ENCODE measurements at regions not wholly inside any gene's neighbourhood (a gene's known extent, or its start where the extent isn't known, plus 50 kb on each side); places are given as distances from the start of the nearest gene placed in this dataset.

- H3F3A ChIP-seq (ENCODE audit: insufficient read depth, low read length, poor library complexity, severe bottlenecking), result no peaks in the 10 kb centered on the region
- H4K20me1 ChIP-seq (ENCODE audit: insufficient read depth), result no peaks in the 10 kb centered on the region
- H3K27me3 ChIP-seq (ENCODE audit: insufficient read depth, low read depth, low read length), result no peaks in the 10 kb centered on the region
- H3K4me2 ChIP-seq (ENCODE audit: low read length), result no peak overlapping the region
- no peak overlapping the region for H3K4me3 ChIP-seq (ENCODE audit: low read length)
- no peaks in the 10 kb centered on the region for H3K79me2 ChIP-seq (replicated peaks; ENCODE audit: insufficient read depth, low read length)
- H3K9me3 ChIP-seq (ENCODE audit: low read length), result no peaks in the 10 kb centered on the region
- H3K9ac ChIP-seq (ENCODE audit: low read length), result no peak overlapping the region
- no peak overlapping the region for H2AFZ ChIP-seq (ENCODE audit: low read depth, low read length)
- H3K9me2 ChIP-seq (ENCODE audit: insufficient read depth, low read length), result no peaks in the 10 kb centered on the region
- TF ChIP-seq CTCF (IDR thresholded peaks at IDR 0.05; ENCODE audit: poor library complexity, severe bottlenecking) (no peak), POLR2AphosphoS5 (IDR thresholded peaks at IDR 0.05) (no peak), EP300 (conservative IDR thresholded peaks at IDR 0.05; ENCODE audit: poor library complexity, severe bottlenecking) (no peak), SMC3 (conservative IDR thresholded peaks at IDR 0.05; ENCODE audit: poor library complexity) (no peak), MXI1 (conservative IDR thresholded peaks at IDR 0.05; ENCODE audit: poor library complexity, severe bottlenecking) (no peak), TAF1 (IDR thresholded peaks at IDR 0.05; ENCODE audit: low read depth) (no peak)
- TF ChIP-seq, protein P1, sequence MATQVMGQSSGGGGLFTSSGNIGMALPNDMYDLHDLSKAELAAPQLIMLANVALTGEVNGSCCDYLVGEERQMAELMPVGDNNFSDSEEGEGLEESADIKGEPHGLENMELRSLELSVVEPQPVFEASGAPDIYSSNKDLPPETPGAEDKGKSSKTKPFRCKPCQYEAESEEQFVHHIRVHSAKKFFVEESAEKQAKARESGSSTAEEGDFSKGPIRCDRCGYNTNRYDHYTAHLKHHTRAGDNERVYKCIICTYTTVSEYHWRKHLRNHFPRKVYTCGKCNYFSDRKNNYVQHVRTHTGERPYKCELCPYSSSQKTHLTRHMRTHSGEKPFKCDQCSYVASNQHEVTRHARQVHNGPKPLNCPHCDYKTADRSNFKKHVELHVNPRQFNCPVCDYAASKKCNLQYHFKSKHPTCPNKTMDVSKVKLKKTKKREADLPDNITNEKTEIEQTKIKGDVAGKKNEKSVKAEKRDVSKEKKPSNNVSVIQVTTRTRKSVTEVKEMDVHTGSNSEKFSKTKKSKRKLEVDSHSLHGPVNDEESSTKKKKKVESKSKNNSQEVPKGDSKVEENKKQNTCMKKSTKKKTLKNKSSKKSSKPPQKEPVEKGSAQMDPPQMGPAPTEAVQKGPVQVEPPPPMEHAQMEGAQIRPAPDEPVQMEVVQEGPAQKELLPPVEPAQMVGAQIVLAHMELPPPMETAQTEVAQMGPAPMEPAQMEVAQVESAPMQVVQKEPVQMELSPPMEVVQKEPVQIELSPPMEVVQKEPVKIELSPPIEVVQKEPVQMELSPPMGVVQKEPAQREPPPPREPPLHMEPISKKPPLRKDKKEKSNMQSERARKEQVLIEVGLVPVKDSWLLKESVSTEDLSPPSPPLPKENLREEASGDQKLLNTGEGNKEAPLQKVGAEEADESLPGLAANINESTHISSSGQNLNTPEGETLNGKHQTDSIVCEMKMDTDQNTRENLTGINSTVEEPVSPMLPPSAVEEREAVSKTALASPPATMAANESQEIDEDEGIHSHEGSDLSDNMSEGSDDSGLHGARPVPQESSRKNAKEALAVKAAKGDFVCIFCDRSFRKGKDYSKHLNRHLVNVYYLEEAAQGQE (IDR thresholded peaks at IDR 0.05; ENCODE audit: borderline replicate concordance), result no peak
- no peaks in the 10 kb centered on the region for H3K36me3 ChIP-seq (ENCODE audit: insufficient read depth, low read length)
- no peak overlapping the region for H3K27ac ChIP-seq (ENCODE audit: low read length)
These were observed 876.1 kb upstream of the FAM98A start for GRCh38 chr2:34475156-34475555.

DNA sequence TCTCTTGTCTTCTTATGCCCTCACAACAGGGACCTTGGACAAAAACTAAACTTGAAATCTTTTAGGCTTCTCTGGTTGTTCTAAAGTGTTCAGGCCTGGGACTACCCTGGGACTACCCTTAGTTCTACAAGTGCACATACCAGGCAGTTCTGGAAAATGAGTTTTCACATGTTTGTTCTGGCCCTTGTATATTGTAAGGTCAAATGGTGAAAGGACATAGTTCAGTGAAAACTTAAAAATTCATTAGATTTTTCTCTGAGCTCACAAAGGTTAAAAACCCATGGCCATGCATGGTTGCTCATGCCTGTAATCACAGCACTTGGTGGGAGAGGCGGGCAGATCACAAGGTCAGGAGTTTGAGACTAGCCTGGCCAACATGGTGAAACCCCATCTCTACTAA, 875.5 kb upstream of the FAM98A start:
- TF ChIP-seq EP300 (conservative IDR thresholded peaks at IDR 0.05; ENCODE audit: poor library complexity, severe bottlenecking) (no peak), RAD21 (conservative IDR thresholded peaks at IDR 0.05) (no peak), MXI1 (conservative IDR thresholded peaks at IDR 0.05; ENCODE audit: poor library complexity, severe bottlenecking) (no peak), POLR2AphosphoS5 (IDR thresholded peaks at IDR 0.05) (no peak), EZH2 (IDR thresholded peaks at IDR 0.05; ENCODE audit: borderline replicate concordance, insufficient read depth, low read length, poor library complexity, severe bottlenecking) (no peak), TAF1 (IDR thresholded peaks at IDR 0.05; ENCODE audit: low read depth) (no peak), CTCF (IDR thresholded peaks at IDR 0.05; ENCODE audit: poor library complexity, severe bottlenecking) (no peak), SMC3 (conservative IDR thresholded peaks at IDR 0.05; ENCODE audit: poor library complexity) (no peak)
- TF ChIP-seq, protein P1 (IDR thresholded peaks at IDR 0.05; ENCODE audit: borderline replicate concordance), result no peak
- Histone ChIP-seq H3K36me3 (ENCODE audit: insufficient read depth, low read length) (no peaks in the 10 kb centered on the region), H3F3A (ENCODE audit: insufficient read depth, low read length, poor library complexity, severe bottlenecking) (no peaks in the 10 kb centered on the region), H3K79me2 (replicated peaks; ENCODE audit: insufficient read depth, low read length) (no peaks in the 10 kb centered on the region), H2AFZ (ENCODE audit: low read depth, low read length) (no peak overlapping the region), H3K9ac (ENCODE audit: low read length) (no peak overlapping the region), H3K4me3 (ENCODE audit: low read length) (no peak overlapping the region), H4K20me1 (ENCODE audit: insufficient read depth) (no peaks in the 10 kb centered on the region), H3K27ac (ENCODE audit: low read length) (no peak overlapping the region), H3K9me2 (ENCODE audit: insufficient read depth, low read length) (no peaks in the 10 kb centered on the region), H3K27me3 (ENCODE audit: insufficient read depth, low read depth, low read length) (no peaks in the 10 kb centered on the region), H3K4me2 (ENCODE audit: low read length) (no peak overlapping the region), H3K9me3 (ENCODE audit: low read length) (no peaks in the 10 kb centered on the region)
